ENCODE measurements at regions not wholly inside any gene's neighbourhood (a gene's known extent, or its start where the extent isn't known, plus 50 kb on each side); places are given as distances from the start of the nearest gene placed in this dataset.

GRCh38 chr10:63008491-63008890, 124.6 kb upstream of the NRBF2 start:
- intact Hi-C loops (cut with micrococcal nuclease): loop anchor here (5.0 kb wide), 1 partner anchor 571 kb away; no protein-coding TSS in a partner anchor
- no peaks in the 10 kb centered on the region for H3K36me3 Mint-ChIP-seq (ENCODE audit: low read depth)
- CTCF ChIA-PET: no interaction called here
- ATAC-seq (ENCODE audit: low read depth) (no peak), DNase-seq (no peak)
- no peaks in the 10 kb centered on the region for H3K4me1 Mint-ChIP-seq
- H3K9me3 Mint-ChIP-seq: no peaks in the 10 kb centered on the region
- no peak overlapping the region for H3K4me3 Mint-ChIP-seq
- no peak overlapping the region for H3K27ac Mint-ChIP-seq
- POLR2A ChIA-PET: no interaction called here
- H3K27me3 Mint-ChIP-seq: peaks cover 7% of the 10 kb centered on the region
- TF ChIP-seq CTCF (IDR thresholded peaks at IDR 0.05): no peak

- H3K4me1 Mint-ChIP-seq: no peaks in the 10 kb centered on the region
- H3K4me3 Mint-ChIP-seq: no peak overlapping the region
- peaks cover 8% of the 10 kb centered on the region for H3K27me3 Mint-ChIP-seq
- TF ChIP-seq CTCF (IDR thresholded peaks at IDR 0.05): no peak
- ChIA-PET POLR2A (no interaction called here), CTCF (no interaction called here)
- no peak for ATAC-seq (ENCODE audit: low read depth)
- H3K9me3 Mint-ChIP-seq: no peaks in the 10 kb centered on the region
- no peak for DNase-seq
- H3K27ac Mint-ChIP-seq: no peak overlapping the region
- H3K36me3 Mint-ChIP-seq (ENCODE audit: low read depth): no peaks in the 10 kb centered on the region
- intact Hi-C loops (cut with micrococcal nuclease): loop anchor here (5.0 kb wide), 1 partner anchor 570 kb away; no protein-coding TSS in a partner anchor
Observed at GRCh38 chr10:63007112-63007511, 126.0 kb upstream of the NRBF2 start.

- H3K4me3 Mint-ChIP-seq: no peak overlapping the region
- H3K27me3 Mint-ChIP-seq: peaks cover 12% of the 10 kb centered on the region
- TF ChIP-seq CTCF (IDR thresholded peaks at IDR 0.05): no peak
- H3K9me3 Mint-ChIP-seq: no peaks in the 10 kb centered on the region
- ChIA-PET POLR2A (no interaction called here), CTCF (interaction anchor here (0.7 to 1.6 kb wide), 5 partner anchors 79 to 395 kb away, joined by 3 to 4 read pairs (median 3); no protein-coding TSS in a partner anchor)
- no peak overlapping the region for H3K27ac Mint-ChIP-seq
- intact Hi-C loops (cut with micrococcal nuclease): loop anchor here (2.0 to 5.0 kb wide), 3 partner anchors 394 to 716 kb away; no protein-coding TSS in a partner anchor
- DNase-seq (no peak), ATAC-seq (ENCODE audit: low read depth) (no peak)
- no peaks in the 10 kb centered on the region for H3K36me3 Mint-ChIP-seq (ENCODE audit: low read depth)
- H3K4me1 Mint-ChIP-seq: no peaks in the 10 kb centered on the region
Observed at GRCh38 chr10:63005246-63005645, 127.9 kb upstream of the NRBF2 start.

- ChIA-PET CTCF (interaction anchor here (1.2 to 1.6 kb wide), 2 partner anchors 80 to 153 kb away, joined by 3 to 4 read pairs; no protein-coding TSS in a partner anchor), POLR2A (no interaction called here)
- DNase-seq: no peak
- ATAC-seq (ENCODE audit: low read depth): no peak
- Mint-ChIP-seq H3K27me3 (peaks cover 12% of the 10 kb centered on the region), H3K36me3 (ENCODE audit: low read depth) (no peaks in the 10 kb centered on the region), H3K4me1 (no peaks in the 10 kb centered on the region), H3K9me3 (no peaks in the 10 kb centered on the region), H3K4me3 (no peak overlapping the region), H3K27ac (no peak overlapping the region)
- intact Hi-C loops (cut with micrococcal nuclease): loop anchor here (1.0 to 2.0 kb wide), 3 partner anchors 154 to 717 kb away; no protein-coding TSS in a partner anchor
- no peak for TF ChIP-seq CTCF (IDR thresholded peaks at IDR 0.05)
Observed at GRCh38 chr10:63003816-63004453, 129.2 kb upstream of the NRBF2 start.

GRCh38 chr10:62996925-62997324, 136.2 kb upstream of the NRBF2 start:
- POLR2A ChIA-PET: no interaction called here
- peaks cover 8% of the 10 kb centered on the region for H3K4me1 Mint-ChIP-seq
- DNase-seq: no peak
- intact Hi-C loops (cut with micrococcal nuclease): no loop called here
- ATAC-seq (ENCODE audit: low read depth): no peak
- CTCF ChIA-PET: no interaction called here
- TF ChIP-seq CTCF (IDR thresholded peaks at IDR 0.05): no peak
- no peaks in the 10 kb centered on the region for H3K9me3 Mint-ChIP-seq
- H3K27me3 Mint-ChIP-seq: peaks cover 3% of the 10 kb centered on the region
- no peak overlapping the region for H3K4me3 Mint-ChIP-seq
- no peak overlapping the region for H3K27ac Mint-ChIP-seq
- no peaks in the 10 kb centered on the region for H3K36me3 Mint-ChIP-seq (ENCODE audit: low read depth)
